Stimulated activated CD4-positive, alpha-beta T cell treated with anti-CD3 and anti-CD28 coated beads, Interleukin-15, amount 100 ng/mL, for 1 hour (primary cell): ENCODE measurements at regions not wholly inside any gene's neighbourhood (a gene's known extent, or its start where the extent isn't known, plus 50 kb on each side); places are given as distances from the start of the nearest gene placed in this dataset.
"Not testable (repeated sequence)": the region's sequence is repeated elsewhere in the genome, so short reads cannot be mapped to it uniquely, and the experiment has no call there.

Experiments
- DNase-seq, 2 donors: peaks; one replicate each; pipeline ENCODE4 v3.0.0-alpha.2; 2020; ENCODE audit warnings: low read depth in 1 of 2, low spot score in 1 of 2

DNA sequence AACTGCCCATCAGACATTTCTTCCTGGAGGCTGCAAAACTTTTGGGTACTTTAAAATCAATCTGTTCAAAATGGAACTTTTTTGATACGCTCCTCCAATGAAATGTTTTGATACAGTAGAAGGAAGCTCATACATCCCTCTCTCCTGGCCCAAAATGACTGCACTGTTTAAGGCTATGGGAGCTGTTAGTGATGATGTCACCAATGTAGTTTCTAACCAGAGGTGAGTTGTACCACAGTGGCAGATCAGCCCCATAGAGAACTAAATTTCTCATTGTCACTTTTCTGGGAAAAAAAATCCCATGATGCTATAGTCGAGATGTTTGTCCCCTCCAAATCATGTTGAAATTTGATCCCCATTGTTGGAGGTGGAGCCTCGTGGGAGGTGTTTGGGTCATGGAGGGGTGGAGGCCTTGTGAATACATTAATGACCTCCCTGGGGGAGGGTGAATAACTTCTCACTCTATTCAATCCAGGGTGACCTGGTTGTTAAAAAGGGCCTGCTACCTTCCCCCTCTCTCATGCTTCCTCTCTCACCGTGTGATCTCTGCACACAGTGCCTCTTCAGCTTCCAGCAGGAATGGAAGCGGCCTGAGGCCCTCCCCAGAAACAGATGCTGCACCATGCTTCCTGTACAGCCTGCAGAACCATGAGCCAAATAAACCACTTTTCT, 117.4 kb upstream of the NPAS2 start:
- DNase-seq: no peak

DNA sequence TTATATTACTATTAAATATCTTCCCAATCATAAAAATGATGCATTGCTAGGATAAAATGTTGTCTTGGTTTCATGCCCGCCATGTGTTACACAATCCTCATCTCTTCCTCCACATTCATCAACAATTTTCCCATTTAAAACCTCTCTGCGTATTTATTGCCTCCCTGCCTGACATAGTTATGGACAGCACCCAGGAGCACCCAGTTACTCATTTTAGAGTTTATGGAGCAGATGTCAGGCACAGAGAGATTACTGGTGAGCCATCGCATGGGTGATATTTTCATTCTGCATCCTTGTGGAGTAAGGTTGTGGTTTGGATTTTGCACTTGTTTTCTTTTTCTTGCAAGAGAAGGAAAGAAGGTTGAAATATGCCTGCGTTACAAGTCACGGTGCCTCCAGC, 116.7 kb upstream of the NPAS2 start:
- DNase-seq: no peak

DNA sequence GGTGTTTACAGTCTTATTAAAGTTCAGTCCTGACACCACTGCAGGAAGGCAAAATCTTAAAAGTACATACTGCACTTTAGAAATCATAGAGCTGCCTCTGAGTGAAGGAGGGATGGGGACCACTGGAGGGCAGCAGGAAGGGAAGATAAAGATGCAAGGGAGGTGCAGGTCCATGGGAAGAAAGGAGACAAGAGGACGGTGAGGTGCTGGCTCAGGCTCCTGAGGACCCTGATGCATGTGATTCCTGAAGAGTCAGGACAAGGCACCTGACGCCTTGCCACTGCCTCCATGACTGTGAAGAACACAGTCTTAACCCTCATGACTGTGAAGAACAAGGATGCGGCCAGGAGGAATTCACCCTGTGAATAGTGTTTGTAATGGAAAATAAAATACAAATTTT, 116.2 kb upstream of the NPAS2 start:
- DNase-seq: no peak

DNA sequence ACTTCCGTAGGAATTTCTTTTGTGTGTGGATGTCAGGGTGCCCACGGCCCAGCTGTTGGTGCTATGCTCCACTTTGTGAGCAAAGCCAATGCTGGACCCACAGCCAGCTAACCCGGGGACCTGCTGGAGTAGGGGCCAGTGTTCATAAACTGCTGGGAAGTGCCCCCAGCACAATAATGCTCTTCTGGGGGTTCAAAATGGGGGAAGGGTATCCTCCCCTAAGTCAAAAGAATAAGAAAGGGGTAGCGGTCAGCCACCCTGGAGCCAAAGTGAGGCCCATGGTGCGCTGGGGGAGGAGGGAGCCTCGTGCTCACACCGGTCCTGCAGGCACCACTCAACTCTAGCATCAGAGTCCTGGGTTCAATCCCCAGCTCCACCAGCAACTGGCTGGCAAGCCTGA, 115.8 kb upstream of the NPAS2 start:
- no peak for DNase-seq

GRCh38 chr2:100704711-100705110, 115.2 kb upstream of the NPAS2 start:
- no peak for DNase-seq

DNA sequence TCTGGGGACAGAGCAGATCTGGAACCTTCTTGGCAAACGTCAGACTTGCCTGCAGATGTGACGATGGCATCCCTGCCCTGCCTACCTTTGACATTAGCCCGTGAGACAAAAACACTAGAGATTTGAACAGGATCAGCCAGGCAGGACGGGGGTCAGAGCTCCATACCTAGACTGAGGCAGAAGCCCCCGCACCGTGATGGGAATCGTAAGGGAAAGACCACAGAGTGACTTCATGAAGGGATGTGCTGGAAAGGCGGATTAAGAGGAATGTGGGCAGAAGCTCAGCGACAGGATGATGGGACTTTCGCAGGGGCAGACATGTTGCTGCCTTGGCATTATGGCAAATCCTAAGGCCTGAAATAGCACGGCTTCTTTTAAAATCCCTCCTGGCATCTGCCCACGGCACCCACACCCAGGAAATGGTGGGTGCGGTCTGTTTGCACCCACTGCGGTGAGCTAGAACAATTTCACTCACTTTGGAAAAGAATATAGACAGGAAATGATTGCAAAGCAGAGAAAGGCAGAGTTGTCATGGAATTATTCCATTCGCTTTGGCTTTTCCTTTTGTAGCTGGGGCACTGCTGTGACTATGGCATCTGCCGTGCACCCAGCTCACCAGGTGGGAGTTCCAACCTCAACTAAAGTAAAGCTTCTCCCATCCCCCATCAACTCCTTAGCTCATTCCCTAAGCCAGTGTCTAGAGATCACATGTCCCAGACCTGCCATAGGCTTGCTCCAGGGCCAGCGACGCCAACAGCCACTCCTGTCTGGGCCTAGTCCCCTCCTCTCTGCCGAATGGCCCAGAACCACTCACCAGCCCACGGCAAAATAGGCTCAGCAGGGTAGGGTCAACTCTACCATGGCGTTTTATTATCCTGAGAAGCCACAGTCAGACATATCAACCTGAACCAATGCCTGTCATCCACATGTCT, 112.7 kb upstream of the NPAS2 start:
- no peak for DNase-seq

- no peak for DNase-seq
Measured at GRCh38 chr2:100708333-100708732, 111.6 kb upstream of the NPAS2 start.

- no peak for DNase-seq
Measured at GRCh38 chr2:100713106-100713505, 106.8 kb upstream of the NPAS2 start.

- DNase-seq: not testable (repeated sequence)
Measured at GRCh38 chr2:100714396-100715010, 105.4 kb upstream of the NPAS2 start.

DNA sequence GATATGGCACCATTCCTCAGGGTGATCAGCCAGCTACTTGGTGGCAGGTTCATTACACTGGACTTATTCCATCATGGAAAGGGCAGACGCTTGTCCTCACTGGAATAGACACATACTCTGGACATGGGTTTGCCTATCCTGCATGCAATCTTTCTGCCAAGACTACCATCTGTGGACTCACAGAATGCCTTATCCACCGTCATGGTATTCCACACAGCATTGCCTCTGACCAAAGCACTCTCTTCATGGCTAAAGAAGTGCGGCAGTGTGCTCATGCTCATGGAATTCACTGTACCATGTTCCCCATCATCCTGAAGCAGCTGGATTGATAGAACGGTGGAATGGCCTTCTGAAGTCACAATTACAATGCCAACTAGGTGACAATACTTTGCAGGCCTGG, 104.1 kb upstream of the NPAS2 start:
- DNase-seq: not testable (repeated sequence)

DNA sequence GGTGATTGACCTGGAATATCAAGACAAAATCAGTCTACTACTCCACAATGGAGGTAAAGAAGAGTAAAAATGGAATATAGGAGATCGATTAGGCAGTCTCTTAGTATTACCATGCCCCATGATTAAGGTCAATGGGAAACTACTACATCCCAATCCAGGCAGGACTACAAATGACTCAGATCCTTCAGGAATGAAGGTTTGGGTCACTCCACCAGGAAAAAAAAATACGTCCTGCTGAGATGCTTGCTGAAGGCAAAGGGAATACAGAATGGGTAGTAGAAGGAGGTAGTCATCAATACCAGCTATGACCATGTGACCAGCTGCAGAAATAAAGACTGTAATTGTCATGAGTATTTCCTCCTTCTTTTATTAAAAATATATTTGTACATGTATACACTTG, 103.4 kb upstream of the NPAS2 start:
- DNase-seq: no peak

DNA sequence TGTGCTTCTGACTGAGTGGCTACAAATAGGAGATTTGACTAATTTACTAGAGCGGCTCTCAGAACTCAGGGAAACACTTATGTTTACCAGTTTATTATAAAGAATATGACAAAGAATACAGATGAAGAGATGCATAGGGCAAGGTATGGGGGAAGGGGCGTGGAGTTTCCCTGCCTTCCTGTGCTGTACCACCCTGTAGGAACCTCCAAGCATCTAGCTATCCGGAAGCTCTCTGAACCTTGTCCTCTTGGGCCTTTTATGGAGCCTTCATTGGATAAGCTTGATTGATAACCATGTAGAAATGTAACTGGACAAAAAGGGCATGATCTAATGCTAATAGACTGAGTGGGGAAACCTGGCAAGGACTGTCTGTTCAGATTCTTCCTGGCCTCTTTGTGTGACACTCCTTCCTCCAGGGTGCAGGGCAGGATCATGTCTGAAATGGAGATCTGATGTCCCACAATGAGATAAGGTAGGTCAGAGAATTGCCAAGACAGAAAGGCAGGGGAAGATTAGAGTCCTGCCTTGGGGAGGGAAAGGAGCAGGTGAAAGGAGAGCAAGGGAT, 101.8 kb upstream of the NPAS2 start:
- no peak for DNase-seq

- no peak for DNase-seq
Measured at GRCh38 chr2:100720445-100720844, 99.5 kb upstream of the NPAS2 start.

GRCh38 chr2:100721693-100722092, 98.2 kb upstream of the NPAS2 start:
- DNase-seq: no peak

DNA sequence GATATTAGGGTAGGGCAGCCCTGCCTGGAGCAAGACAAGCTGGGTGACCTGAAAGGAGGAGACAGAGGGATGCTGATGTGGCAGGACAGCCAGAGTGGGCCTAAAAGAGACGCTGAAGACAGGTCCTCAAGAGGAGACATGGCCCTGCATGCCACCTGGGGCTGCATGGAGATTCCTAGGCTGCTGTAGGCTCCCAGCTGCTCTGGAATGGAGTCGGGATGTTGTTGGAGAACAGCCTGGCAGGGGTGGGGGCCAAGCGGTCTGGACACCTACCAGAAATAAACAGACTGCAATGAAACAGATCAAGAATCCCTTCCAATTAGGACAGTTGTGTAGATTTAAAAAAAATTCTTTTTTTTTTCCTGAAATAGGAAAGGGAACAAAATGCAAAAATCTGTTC, 97.8 kb upstream of the NPAS2 start:
- no peak for DNase-seq

GRCh38 chr2:100726866-100727265, 93.1 kb upstream of the NPAS2 start:
- no peak for DNase-seq

DNA sequence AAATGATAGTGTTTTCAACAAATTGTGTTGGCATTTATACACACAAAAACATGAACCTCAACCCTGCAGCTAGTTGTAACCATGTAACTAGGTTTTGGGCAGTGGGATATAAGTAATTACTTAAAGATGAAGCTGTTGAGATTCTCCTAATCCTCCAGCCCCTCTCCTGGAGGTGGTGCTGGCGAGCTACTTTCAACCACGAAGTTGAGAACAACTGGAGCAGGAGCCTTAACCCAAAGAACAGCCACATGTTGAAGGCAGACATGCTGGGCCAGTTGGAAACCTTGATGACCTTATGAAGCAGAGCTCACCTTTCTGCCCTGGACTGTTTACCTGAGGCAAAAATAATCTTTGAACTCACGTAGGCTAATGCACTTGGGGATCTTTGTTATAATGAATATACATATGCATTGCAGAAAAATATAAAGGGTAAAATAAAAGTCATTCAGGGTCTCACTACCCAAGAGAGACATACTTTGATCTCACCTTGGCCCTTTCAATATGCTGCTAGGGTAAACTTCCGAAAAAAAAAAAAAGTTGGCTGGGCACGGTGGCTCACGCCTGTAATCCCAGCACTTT, 89.6 kb upstream of the NPAS2 start:
- peak in 1 of 2 donors; percentile 10 for DNase-seq

- DNase-seq: no peak
Measured at GRCh38 chr2:100731535-100731981, 88.4 kb upstream of the NPAS2 start.

DNA sequence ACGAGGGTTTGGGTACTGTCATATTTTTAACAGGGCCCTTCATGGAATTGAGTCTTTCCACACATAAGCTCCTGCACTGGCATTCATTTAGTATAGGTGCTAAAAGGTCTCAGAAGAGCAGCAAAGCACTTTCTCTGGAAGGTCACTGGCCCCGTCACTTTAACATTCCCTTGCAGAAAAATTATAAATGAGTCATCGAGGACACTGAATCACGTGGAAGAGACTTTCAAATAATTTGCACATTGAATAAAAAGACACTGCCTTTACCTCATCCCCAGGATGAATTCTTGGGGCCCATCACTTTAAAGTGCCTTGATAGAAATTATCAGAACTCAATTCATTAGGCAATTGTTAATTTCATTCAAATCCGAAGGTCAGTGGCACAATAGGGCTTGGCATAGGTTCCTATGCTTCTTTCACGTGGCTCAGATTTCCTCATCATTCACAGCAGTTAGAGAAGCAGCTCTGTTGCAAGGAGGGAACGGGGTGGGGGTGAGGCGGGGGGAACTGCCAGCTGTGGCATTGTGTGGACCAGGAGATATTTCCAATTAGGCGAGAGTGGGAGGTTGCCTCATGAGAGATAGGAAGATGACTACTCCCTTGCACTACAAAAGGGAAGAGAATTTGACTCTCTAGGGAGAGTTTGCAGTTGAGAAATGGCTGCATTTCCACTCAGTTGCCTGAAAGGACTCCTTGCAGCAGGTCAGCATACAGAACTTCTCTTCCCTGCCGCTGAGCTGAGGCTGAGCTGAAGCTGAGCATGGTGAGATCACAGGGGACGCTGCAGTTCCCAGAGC, 86.3 kb upstream of the NPAS2 start:
- DNase-seq: no peak

- no peak for DNase-seq
Measured at GRCh38 chr2:100736121-100736915, 83.6 kb upstream of the NPAS2 start.
